H54 (cell line): ENCODE measurements at regions not wholly inside any gene's neighbourhood (a gene's known extent, or its start where the extent isn't known, plus 50 kb on each side); places are given as distances from the start of the nearest gene placed in this dataset.
"Not testable (repeated sequence)": the region's sequence is repeated elsewhere in the genome, so short reads cannot be mapped to it uniquely, and the experiment has no call there.

Experiments
- DNase-seq: peaks from one replicate; pipeline ENCODE4 v3.0.0; 2011; ENCODE audit warnings: low spot score, mixed read lengths; ENCODE audit not compliant: insufficient read length
- FAIRE-seq: peaks from 3 replicates; lab custom pipeline; 2011; peaks lifted over from hg19 to GRCh38; lab: Jason Lieb, UNC
- POLR2A ChIP-seq: IDR thresholded peaks from 2 replicates; pipeline ENCODE4 v1.6.1; 2011; ENCODE audit warnings: low read depth, mild to moderate bottlenecking, low read length

DNA sequence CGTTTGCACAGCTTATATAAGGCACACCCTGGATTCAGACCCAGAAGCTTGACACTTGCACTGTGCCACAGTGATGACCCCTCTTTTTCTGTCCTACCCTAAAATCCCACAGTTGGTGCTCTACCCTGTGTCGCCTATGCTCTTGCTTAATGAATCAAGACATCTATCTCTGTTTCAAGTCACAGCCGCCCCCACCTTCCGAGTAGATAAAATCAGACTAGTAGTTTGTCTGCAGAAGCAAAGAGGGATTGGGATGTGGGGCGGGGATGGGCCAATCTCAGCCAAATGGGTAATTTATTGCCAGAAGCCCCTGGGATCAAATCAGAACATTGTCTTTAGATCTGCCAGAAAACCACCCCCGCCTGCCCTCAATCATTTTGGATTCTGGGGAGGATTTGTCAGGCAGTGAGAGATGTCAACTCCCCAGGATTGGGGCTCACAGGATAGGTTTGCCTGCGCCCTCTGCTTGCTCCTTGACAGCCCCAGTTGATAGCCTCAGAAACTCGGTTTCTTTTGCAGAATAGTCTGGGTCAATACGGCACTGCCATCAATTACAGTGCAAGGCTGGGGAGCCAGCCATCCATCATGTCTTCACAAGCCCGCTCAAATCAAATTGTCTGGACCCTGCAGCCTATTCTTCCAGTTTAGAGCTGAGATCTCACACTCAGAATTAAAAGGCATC, 520.8 kb downstream of the GRIN2A start:
- no peak for DNase-seq
- FAIRE-seq, result no peak
- no peak for TF ChIP-seq POLR2A

DNA sequence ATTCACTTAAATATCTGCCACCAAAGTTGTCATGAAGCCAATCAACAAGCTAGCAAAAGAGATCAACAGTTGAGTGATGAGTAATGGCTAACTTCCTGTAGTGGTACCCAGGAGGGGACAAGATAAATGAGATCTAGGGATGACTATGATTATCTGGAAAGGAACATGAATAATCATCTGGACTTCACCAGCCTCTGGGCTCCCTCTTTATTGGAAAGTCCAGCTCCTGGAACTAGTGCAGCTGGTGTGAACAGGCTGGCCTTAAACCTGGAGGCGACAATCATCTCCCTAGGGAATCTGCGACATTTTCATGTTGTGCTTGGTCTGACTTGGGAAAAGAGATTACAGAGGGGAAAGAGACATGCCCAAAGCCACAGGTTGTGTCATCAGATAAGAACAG, 518.6 kb downstream of the GRIN2A start:
- DNase-seq (no peak), FAIRE-seq (no peak)
- no peak for TF ChIP-seq POLR2A

DNA sequence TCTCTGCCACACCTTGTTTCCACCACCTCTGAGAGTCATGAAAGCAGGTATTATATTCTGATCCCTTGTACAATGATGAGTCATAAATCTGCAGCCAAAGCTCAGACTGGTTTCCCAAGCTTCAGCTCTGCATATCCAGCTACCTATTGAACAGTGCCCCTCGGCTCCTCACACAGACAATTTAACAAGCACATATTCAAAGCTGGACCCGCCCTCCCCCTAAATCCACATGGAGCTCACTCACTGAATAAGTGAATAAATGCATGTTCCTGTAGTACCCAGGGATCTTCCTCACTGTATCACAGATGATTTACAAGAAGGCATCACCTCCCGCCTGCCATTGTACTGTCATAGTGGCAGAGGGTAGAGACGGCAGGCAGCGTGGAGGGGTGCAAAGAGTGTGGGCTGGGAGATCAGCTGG, 516.4 kb downstream of the GRIN2A start:
- no peak for FAIRE-seq
- TF ChIP-seq POLR2A, result no peak
- DNase-seq, result no peak

DNA sequence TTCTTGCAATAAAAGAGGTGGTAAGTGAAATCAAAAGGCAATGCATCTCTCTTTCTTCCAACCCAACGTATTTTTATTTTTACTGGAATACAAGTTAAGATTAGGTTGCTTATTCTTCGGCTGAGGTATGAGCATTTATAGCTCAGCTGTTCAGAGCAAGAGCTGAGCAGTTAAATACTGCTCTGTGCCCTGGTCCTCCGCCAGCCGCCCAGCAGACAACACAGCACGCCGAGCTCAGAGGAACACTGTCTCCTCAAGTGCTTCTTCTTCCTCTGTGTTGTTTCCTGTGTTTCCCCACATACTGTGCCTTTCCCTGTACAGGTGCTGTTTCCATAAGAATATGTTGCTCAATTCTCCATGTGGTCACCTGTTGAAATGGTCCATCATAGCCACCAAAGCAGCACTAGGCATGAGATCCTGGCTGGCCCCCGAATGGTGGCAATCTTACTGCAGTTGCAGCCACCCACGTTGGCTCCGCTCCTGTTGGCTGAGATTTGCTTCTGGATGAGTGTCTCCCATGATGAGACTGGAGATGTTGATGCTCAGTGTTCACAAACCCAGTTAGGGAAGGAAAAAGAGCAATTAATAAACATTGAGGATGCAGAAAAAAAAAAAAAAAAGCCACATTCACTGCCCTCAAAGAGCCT, 515.3 kb downstream of the GRIN2A start:
- no peak for TF ChIP-seq POLR2A
- FAIRE-seq, result no peak
- no peak for DNase-seq

DNA sequence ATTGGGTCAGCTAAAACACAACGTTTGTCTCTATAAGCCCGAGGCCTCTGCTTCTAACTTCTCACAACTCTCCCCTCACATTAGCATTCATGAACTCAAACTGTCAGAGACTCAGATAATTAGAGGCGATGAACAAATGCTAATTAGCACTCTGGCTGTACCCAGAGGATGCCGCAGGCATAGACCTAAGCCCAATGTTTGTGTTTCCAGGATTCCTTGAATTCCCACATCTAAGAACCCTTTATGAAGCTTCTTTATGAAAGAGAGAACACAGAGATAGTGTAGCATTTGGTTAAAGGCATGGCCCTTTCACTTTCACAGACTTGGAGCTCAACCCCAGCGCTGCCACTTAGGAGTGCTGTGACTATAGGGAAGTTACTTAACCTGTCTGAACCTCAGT, 512.2 kb downstream of the GRIN2A start:
- no peak for TF ChIP-seq POLR2A
- FAIRE-seq (no peak), DNase-seq (no peak)

DNA sequence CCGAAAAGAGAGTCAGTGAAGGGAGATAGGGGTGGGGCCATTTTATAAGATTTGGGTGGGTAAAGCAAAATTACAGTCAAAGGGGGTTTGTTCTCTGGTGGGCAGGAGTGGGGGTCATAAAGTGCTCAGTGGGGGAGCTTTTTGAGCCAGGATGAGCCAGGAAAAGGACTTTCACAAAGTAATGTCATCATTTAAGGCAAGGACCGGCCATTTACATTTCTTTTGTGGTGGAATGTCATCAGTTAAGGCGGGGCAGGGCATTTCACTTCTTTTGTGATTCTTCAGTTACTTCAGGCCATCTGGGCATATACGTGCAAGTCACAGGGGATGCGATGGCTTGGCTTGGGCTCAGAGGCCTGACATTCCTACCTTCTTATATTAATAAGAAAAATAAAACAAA, 511.6 kb downstream of the GRIN2A start:
- FAIRE-seq, result not testable (repeated sequence)

DNA sequence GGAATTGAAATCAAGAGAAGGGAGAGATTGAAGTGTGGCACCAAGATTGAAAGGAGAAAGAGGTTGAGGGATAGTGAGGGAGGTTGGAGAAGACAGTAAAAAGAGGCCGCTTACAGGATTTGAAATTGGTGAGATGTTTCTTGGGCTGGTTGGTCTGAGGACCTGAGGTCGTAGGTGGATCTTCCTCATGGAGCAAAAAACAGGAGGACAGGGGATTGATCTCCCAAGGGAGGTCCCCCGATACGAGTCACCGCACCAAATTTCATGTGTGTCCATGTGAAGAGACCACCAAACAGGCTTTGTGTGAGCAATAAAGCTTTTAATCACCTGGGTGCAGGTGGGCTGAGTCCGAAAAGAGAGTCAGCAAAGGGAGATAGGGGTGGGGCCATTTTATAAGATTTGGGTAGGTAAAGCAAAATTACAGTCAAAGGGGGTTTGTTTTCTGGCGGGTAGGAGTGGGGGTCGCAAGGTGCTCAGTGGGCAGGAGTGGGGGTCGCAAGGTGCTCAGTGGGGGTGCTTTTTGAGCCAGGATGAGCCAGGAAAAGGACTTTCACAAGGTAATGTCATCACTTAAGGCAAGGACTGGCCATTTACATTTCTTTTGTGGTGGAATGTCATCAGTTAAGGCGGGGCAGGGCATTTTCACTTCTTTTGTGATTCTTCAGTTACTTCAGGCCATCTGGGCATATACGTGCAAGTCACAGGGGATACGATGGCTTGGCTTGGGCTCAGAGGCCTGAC, 505.5 kb downstream of the GRIN2A start:
- FAIRE-seq, result not testable (repeated sequence)

More for the DNA sequence above, 511.6 kb downstream of the GRIN2A start:
- DNase-seq, result not testable (repeated sequence)

DNA sequence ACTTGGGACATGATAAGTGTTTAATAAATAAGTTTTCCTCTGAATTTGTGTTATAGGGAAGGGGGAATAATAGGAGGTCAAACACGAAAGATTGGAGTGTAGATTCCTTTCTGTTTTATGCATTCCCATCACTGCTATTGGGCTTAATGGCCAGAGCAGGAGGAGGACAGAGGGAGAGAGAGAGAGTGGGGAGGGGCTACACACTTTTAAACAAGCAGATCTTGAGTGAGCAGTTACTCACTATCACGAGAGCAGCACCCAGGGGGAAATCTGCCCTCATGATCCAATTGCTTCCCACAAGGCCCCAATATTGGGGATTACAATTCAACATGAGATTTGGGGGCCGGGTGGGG, 505.0 kb downstream of the GRIN2A start:
- no peak for TF ChIP-seq POLR2A
- no peak for DNase-seq
- FAIRE-seq, result no peak

More for the DNA sequence above, 505.5 kb downstream of the GRIN2A start:
- DNase-seq, result not testable (repeated sequence)

DNA sequence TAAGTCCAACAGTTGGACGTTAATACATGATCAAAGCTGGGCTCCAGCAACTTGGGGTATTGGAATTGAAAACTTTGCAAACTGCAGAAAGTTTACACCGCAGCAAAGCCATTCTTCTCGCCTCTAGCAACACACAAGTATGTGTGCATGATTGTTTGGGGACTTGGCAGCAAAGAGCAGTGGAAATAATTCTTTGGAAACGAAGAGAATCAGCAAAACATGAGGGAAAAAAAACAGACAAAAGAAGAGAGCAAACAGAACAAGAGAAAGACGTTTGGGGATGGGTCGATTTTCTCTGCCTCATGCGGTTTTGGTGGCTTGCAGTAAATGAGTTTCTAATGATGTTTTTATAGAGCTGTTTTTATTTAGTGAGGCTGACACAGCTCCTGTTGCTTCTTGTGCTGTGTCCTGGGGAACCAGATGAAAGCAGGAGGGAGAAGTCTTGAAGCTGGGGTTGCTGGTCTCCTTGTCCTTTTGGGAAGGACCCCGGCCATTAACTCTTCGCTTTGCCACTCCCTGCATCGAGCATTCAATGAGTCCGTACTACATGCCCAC, 502.9 kb downstream of the GRIN2A start:
- no peak for FAIRE-seq
- no peak for DNase-seq
- no peak for TF ChIP-seq POLR2A

DNA sequence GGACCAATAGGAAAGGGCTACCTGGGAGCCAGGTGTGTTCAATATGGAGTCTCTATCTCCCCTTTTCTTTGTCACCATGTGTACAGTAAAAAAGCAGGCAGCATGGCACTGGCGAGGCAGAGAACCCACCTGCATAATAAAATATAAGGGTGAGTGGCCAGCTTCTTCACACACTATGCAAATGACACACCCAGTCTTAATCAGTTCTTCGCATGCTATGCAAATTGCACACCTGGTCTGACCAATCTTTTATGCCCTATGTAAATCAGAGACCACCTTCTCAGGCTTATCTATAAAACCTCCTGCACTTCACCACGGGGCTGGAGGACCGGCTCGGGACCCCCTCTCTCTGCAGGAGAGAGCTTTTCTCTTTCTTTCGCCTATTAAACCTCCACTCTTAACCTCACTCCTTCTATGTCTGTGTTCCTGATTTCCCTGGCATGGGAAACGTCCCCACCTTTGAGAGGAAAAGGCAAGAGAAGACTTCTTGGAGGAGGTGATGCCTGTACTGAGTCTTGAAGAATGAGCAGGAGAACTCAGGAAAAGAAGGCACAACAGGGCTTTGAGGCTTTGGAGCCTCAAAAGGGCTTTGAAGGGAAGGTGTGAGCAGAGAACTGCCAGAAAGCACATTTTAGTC, 502.1 kb downstream of the GRIN2A start:
- FAIRE-seq (no peak), DNase-seq (no peak)
- no peak for TF ChIP-seq POLR2A

DNA sequence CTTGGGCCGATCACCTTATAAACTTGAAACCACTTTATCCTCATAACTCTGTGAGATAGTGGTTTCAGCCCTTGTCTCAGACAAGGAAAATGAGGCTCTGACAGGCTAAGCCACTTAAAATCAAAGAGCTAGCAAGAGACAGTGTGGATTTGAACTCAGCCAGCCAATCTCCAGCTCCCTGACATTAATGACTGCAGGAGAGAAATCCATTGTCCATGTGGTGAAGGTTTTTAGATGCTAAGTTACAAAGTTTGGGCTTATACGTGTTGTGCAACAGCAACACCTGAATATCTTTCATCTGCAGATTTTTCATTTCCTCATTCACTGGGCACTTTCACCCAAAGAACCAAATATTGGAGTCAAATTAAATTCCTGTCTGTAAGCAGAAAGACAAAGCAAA, 501.3 kb downstream of the GRIN2A start:
- no peak for FAIRE-seq
- no peak for TF ChIP-seq POLR2A
- DNase-seq, result no peak

DNA sequence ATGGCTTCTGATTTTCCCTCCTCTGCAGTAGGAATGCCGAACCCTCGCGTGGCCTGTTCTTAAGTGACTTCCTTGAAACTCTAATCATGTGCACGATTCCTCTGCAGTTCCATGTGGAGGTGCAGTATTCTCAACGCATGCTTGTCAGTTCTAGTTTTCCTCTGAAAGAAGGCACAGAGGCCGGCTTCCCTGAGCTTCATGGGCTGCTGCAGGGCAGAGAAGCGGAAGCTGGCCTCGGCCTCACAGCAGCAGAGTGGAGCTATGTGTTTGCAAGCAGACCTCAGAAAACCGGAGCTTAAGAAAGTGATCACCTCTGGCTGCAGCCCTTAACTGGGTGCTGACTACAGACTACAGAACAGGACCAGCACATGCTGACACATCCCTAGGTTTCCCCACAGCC, 500.7 kb downstream of the GRIN2A start:
- DNase-seq, result no peak
- no peak for TF ChIP-seq POLR2A
- FAIRE-seq, result no peak

DNA sequence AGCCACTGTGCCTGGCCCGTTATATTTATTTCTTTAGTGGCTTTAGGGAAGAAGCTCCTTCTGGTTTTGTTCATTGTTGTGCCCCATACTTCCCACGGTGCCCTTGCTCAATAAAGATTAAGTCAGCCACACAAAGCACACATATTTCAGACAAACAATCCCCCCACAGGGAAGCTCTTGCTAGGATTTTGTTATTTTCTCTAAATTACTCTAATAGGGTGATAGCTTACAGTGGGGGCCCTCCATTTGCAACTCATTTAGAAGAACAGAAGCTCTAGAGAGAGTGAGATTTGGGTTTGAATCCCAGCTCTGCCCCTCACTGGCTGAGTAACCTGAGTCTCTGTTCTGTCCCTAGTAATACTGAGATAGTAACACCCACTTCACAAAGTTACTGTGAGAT, 499.9 kb downstream of the GRIN2A start:
- no peak for FAIRE-seq
- no peak for TF ChIP-seq POLR2A
- no peak for DNase-seq

DNA sequence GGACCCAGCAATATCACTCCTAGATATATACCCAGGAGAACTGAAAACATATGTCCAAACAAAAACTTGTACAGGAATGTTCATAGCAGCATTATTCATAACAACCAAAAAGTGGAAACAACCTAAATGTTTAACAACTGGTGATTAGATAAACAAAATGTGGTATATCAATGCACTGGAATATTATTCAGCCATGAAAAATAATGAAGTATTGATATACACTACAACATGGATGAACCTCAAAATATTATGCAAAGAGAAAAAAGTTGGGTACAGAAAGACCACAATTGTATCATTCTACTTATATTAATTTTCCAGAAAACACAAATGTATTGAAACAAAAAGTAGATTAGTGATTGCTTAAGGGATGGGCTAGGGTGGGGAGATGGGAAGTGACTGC, 498.6 kb downstream of the GRIN2A start:
- no peak for FAIRE-seq
- no peak for TF ChIP-seq POLR2A

More for the DNA sequence above, 498.6 kb downstream of the GRIN2A start:
- DNase-seq, result no peak
